ENCODE measurements at regions not wholly inside any gene's neighbourhood (a gene's known extent, or its start where the extent isn't known, plus 50 kb on each side); places are given as distances from the start of the nearest gene placed in this dataset.
"Not testable (repeated sequence)": the region's sequence is repeated elsewhere in the genome, so short reads cannot be mapped to it uniquely, and the experiment has no call there.

DNA sequence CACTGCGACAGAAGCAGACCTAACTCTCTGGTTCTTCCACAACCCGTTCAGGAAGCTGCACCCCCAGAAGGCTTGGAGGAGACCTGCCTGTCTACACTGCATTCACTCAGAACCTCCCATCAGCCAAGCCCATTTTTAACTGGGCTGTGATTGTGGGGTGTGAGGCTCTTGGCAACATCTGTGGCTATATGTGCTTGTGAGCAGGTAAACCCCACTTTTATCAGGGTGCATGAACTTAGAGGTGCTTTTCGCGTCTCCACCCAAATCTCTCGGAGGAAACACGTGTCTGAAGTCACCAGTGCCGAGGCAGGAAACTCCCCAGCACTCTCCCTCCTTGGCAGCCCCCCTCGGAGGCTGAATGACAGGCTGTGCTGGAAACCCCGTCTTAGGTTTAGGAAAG lies 158.2 kb upstream of the SALL3 start:
- Histone ChIP-seq H3K9me3 (ENCODE audit: control insufficient read depth in 1 of 2, low read length in 2 of 2) (no peaks in the 10 kb centered on the region), H3K4me3 (ENCODE audit: low read depth in 1 of 2, low read length in 2 of 2) (no peak overlapping the region), H3K27ac (ENCODE audit: low read length) (no peak overlapping the region), H3K36me3 (ENCODE audit: control insufficient read depth in 1 of 2, insufficient read depth in 2 of 2, low read length in 2 of 2) (no peaks in the 10 kb centered on the region), H3K27me3 (ENCODE audit: low read depth, low read length) (no peaks in the 10 kb centered on the region), H3K4me1 (ENCODE audit: control insufficient read depth in 1 of 2, insufficient read depth in 2 of 2, low read length in 2 of 2) (no peaks in the 10 kb centered on the region)

DNA sequence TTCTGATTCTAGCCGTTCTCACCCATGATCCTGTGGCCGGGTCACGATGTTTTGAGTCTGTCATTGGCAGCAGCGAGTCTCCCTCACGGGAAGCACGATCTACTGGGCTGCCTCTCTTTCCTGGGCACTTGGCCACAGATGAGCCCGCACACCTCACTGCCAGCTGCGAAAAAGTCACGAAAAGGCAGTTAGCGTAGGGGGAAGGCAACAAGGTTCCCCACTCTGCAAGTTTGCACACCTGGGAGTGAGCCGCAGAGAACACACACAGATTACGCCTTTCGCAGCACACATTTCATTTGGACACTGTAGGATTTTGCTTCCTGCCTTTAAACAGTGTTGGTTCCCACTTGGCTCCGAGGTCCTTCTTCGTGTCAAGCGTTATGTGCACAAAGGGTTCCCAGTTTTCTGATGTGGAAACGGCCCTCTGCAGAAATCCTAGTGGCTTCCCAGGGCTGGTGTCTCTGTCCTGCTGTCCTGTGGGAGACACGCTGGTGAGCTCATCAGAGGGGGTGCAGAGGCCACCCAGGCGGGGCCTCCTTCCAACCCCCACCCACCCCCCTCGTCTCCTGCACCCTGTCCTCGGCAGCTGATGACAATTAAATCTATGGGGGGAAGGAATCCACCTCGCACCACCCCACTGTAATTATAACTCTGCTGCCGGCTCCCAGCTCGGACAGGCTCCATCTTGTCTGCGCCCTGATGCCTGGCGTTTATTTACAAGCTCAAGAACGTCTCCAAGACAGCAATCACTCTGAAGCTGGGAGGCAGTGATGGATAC lies 157.3 kb upstream of the SALL3 start:
- no peaks in the 10 kb centered on the region for H3K27me3 ChIP-seq (ENCODE audit: low read depth, low read length)
- no peak overlapping the region for H3K27ac ChIP-seq (ENCODE audit: low read length)
- no peaks in the 10 kb centered on the region for H3K9me3 ChIP-seq (ENCODE audit: control insufficient read depth in 1 of 2, low read length in 2 of 2)
- no peaks in the 10 kb centered on the region for H3K4me1 ChIP-seq (ENCODE audit: control insufficient read depth in 1 of 2, insufficient read depth in 2 of 2, low read length in 2 of 2)
- H3K4me3 ChIP-seq (ENCODE audit: low read depth in 1 of 2, low read length in 2 of 2): no peak overlapping the region
- H3K36me3 ChIP-seq (ENCODE audit: control insufficient read depth in 1 of 2, insufficient read depth in 2 of 2, low read length in 2 of 2): no peaks in the 10 kb centered on the region

GRCh38 chr18:78822949-78823285 lies 156.7 kb upstream of the SALL3 start:
- H3K4me3 ChIP-seq (ENCODE audit: low read depth in 1 of 2, low read length in 2 of 2): no peak overlapping the region

GRCh38 chr18:78825168-78825567 lies 154.4 kb upstream of the SALL3 start:
- Histone ChIP-seq H3K36me3 (ENCODE audit: control insufficient read depth in 1 of 2, insufficient read depth in 2 of 2, low read length in 2 of 2) (no peaks in the 10 kb centered on the region), H3K27ac (ENCODE audit: low read length) (no peak overlapping the region), H3K9me3 (ENCODE audit: control insufficient read depth in 1 of 2, low read length in 2 of 2) (no peaks in the 10 kb centered on the region), H3K27me3 (ENCODE audit: low read depth, low read length) (no peaks in the 10 kb centered on the region), H3K4me1 (ENCODE audit: control insufficient read depth in 1 of 2, insufficient read depth in 2 of 2, low read length in 2 of 2) (no peaks in the 10 kb centered on the region), H3K4me3 (ENCODE audit: low read depth in 1 of 2, low read length in 2 of 2) (no peak overlapping the region)

More at GRCh38 chr18:78822949-78823285, 156.7 kb upstream of the SALL3 start:
- Histone ChIP-seq H3K4me1 (ENCODE audit: control insufficient read depth in 1 of 2, insufficient read depth in 2 of 2, low read length in 2 of 2) (no peaks in the 10 kb centered on the region), H3K27me3 (ENCODE audit: low read depth, low read length) (no peaks in the 10 kb centered on the region), H3K27ac (ENCODE audit: low read length) (no peak overlapping the region), H3K9me3 (ENCODE audit: control insufficient read depth in 1 of 2, low read length in 2 of 2) (no peaks in the 10 kb centered on the region), H3K36me3 (ENCODE audit: control insufficient read depth in 1 of 2, insufficient read depth in 2 of 2, low read length in 2 of 2) (no peaks in the 10 kb centered on the region)

DNA sequence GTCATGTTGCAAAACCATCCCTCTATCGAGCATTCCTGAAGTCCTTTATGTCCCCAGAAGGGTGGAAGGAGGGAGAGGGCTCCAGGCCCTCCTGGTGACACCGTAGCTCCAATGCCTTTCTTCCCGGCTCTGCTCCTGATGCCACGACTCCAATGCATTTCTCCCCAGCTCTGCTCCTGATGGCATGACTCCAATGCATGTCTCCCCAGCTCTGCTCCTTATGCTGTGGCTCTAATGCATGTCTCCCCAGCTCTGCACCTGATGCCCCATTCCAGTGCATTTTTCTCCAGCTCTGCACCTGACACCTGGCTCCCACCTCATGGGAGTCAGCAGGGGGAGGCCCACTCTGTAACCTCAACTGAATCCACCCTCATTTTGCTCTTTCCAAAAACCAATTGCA lies 153.0 kb upstream of the SALL3 start:
- no peaks in the 10 kb centered on the region for H3K9me3 ChIP-seq (ENCODE audit: control insufficient read depth in 1 of 2, low read length in 2 of 2)
- no peak overlapping the region for H3K27ac ChIP-seq (ENCODE audit: low read length)
- no peak overlapping the region for H3K4me3 ChIP-seq (ENCODE audit: low read depth in 1 of 2, low read length in 2 of 2)
- H3K36me3 ChIP-seq (ENCODE audit: control insufficient read depth in 1 of 2, insufficient read depth in 2 of 2, low read length in 2 of 2): no peaks in the 10 kb centered on the region
- no peaks in the 10 kb centered on the region for H3K4me1 ChIP-seq (ENCODE audit: control insufficient read depth in 1 of 2, insufficient read depth in 2 of 2, low read length in 2 of 2)
- no peaks in the 10 kb centered on the region for H3K27me3 ChIP-seq (ENCODE audit: low read depth, low read length)

DNA sequence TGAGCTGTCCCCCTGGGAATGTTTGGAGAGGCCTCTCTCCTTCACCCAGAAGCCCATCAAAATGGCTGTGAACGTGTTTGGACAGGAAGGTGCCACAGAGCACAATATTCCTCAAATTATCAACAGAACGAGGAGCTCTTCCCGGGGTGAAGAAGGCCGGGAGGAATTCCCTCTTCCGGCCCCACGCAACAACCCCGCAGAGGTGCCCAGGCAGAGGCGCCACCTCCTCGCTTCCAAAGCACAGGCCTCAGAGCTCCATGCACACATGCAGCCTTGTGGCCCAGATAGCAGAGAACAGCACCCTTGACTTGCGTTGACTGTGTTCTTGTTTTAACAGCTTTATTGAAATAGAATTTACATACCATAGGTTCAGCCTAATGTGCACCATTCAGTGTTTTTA lies 152.5 kb upstream of the SALL3 start:
- H3K4me1 ChIP-seq (ENCODE audit: control insufficient read depth in 1 of 2, insufficient read depth in 2 of 2, low read length in 2 of 2): no peaks in the 10 kb centered on the region
- H3K27me3 ChIP-seq (ENCODE audit: low read depth, low read length): no peaks in the 10 kb centered on the region
- no peak overlapping the region for H3K4me3 ChIP-seq (ENCODE audit: low read depth in 1 of 2, low read length in 2 of 2)
- no peaks in the 10 kb centered on the region for H3K9me3 ChIP-seq (ENCODE audit: control insufficient read depth in 1 of 2, low read length in 2 of 2)
- H3K27ac ChIP-seq (ENCODE audit: low read length): no peak overlapping the region
- no peaks in the 10 kb centered on the region for H3K36me3 ChIP-seq (ENCODE audit: control insufficient read depth in 1 of 2, insufficient read depth in 2 of 2, low read length in 2 of 2)

- H3K27me3 ChIP-seq (ENCODE audit: low read depth, low read length): no peaks in the 10 kb centered on the region
- H3K4me1 ChIP-seq (ENCODE audit: control insufficient read depth in 1 of 2, insufficient read depth in 2 of 2, low read length in 2 of 2): no peaks in the 10 kb centered on the region
- H3K27ac ChIP-seq (ENCODE audit: low read length): no peak overlapping the region
- no peak overlapping the region for H3K4me3 ChIP-seq (ENCODE audit: low read depth in 1 of 2, low read length in 2 of 2)
- H3K9me3 ChIP-seq (ENCODE audit: control insufficient read depth in 1 of 2, low read length in 2 of 2): no peaks in the 10 kb centered on the region
- H3K36me3 ChIP-seq (ENCODE audit: control insufficient read depth in 1 of 2, insufficient read depth in 2 of 2, low read length in 2 of 2): no peaks in the 10 kb centered on the region
These were observed 151.5 kb upstream of the SALL3 start for GRCh38 chr18:78828131-78828530.

DNA sequence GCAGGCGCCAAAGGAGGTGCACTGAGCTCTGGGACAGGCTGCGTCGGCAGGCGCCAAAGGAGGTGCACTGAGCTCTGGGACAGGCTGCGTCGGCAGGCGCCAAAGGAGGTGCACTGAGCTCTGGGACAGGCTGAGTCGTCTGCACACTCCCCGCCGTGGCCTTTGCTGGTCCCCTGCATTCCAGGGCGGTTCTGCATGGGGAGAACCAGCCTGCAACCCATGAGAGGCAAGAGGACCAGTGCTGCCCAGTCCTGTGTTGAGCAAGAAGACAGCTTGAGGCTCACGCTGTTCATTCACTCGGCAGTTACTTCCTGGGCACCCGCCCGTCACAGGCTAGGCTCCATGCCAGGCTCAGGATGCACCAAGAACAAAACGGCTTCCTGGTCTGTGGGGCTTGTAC lies 150.6 kb upstream of the SALL3 start:
- H3K36me3 ChIP-seq (ENCODE audit: control insufficient read depth in 1 of 2, insufficient read depth in 2 of 2, low read length in 2 of 2); H3K4me1 ChIP-seq (ENCODE audit: control insufficient read depth in 1 of 2, insufficient read depth in 2 of 2, low read length in 2 of 2); H3K27ac ChIP-seq (ENCODE audit: low read length); H3K9me3 ChIP-seq (ENCODE audit: control insufficient read depth in 1 of 2, low read length in 2 of 2); H3K27me3 ChIP-seq (ENCODE audit: low read depth, low read length); H3K4me3 ChIP-seq (ENCODE audit: low read depth in 1 of 2, low read length in 2 of 2): not testable (repeated sequence)

DNA sequence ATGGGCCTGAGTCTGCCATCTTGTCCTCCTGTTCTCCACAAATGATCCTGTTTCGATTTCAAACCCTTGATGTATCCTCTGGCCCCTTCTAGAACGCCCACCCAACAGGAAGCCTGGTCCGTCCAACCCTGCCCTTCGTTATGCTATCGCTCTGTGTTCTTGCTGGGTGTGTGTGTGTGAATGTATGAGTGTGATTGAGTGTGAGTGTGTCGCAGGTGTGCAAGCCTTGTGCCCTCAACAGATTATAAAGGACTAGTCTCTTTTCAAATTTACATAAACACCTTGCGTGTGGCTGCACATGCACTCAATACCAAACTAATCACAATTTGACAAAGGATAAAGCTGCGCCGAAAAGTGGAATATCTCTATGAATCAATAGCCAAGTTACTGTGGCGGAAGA lies 149.5 kb upstream of the SALL3 start:
- Histone ChIP-seq H3K4me1 (ENCODE audit: control insufficient read depth in 1 of 2, insufficient read depth in 2 of 2, low read length in 2 of 2) (no peaks in the 10 kb centered on the region), H3K27me3 (ENCODE audit: low read depth, low read length) (no peaks in the 10 kb centered on the region), H3K4me3 (ENCODE audit: low read depth in 1 of 2, low read length in 2 of 2) (no peak overlapping the region), H3K27ac (ENCODE audit: low read length) (no peak overlapping the region), H3K36me3 (ENCODE audit: control insufficient read depth in 1 of 2, insufficient read depth in 2 of 2, low read length in 2 of 2) (no peaks in the 10 kb centered on the region), H3K9me3 (ENCODE audit: control insufficient read depth in 1 of 2, low read length in 2 of 2) (no peaks in the 10 kb centered on the region)

- H3K4me1 ChIP-seq (ENCODE audit: control insufficient read depth in 1 of 2, insufficient read depth in 2 of 2, low read length in 2 of 2): no peaks in the 10 kb centered on the region
These were observed 148.8 kb upstream of the SALL3 start for GRCh38 chr18:78830826-78831225.

DNA sequence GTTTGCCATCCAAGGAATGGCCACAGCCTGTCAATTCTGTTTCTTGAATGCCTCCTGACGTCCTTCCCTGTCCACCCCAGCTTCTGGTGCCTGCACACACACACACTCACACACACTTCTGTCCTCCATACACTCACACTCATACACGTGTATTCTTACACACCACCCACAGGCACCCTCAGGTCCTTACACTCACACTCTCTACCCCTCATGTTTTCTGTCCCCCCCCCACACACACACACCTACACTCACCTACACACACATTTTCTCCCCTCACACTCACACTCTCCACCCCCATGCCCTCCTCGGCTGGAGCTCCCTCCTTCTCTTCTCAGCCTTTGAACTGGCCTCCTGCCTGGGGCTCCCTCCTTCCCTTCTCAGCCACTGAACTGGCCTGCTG lies 148.0 kb upstream of the SALL3 start:
- no peaks in the 10 kb centered on the region for H3K9me3 ChIP-seq (ENCODE audit: control insufficient read depth in 1 of 2, low read length in 2 of 2)
- no peak overlapping the region for H3K4me3 ChIP-seq (ENCODE audit: low read depth in 1 of 2, low read length in 2 of 2)
- no peaks in the 10 kb centered on the region for H3K36me3 ChIP-seq (ENCODE audit: control insufficient read depth in 1 of 2, insufficient read depth in 2 of 2, low read length in 2 of 2)
- H3K27ac ChIP-seq (ENCODE audit: low read length): no peak overlapping the region
- no peaks in the 10 kb centered on the region for H3K27me3 ChIP-seq (ENCODE audit: low read depth, low read length)
- no peaks in the 10 kb centered on the region for H3K4me1 ChIP-seq (ENCODE audit: control insufficient read depth in 1 of 2, insufficient read depth in 2 of 2, low read length in 2 of 2)

More at GRCh38 chr18:78830826-78831225, 148.8 kb upstream of the SALL3 start:
- no peaks in the 10 kb centered on the region for H3K36me3 ChIP-seq (ENCODE audit: control insufficient read depth in 1 of 2, insufficient read depth in 2 of 2, low read length in 2 of 2)
- H3K9me3 ChIP-seq (ENCODE audit: control insufficient read depth in 1 of 2, low read length in 2 of 2): no peaks in the 10 kb centered on the region
- H3K4me3 ChIP-seq (ENCODE audit: low read depth in 1 of 2, low read length in 2 of 2): no peak overlapping the region
- H3K27me3 ChIP-seq (ENCODE audit: low read depth, low read length): no peaks in the 10 kb centered on the region
- no peak overlapping the region for H3K27ac ChIP-seq (ENCODE audit: low read length)

- no peaks in the 10 kb centered on the region for H3K4me1 ChIP-seq (ENCODE audit: control insufficient read depth in 1 of 2, insufficient read depth in 2 of 2, low read length in 2 of 2)
- H3K9me3 ChIP-seq (ENCODE audit: control insufficient read depth in 1 of 2, low read length in 2 of 2): no peaks in the 10 kb centered on the region
- no peaks in the 10 kb centered on the region for H3K27me3 ChIP-seq (ENCODE audit: low read depth, low read length)
- no peaks in the 10 kb centered on the region for H3K36me3 ChIP-seq (ENCODE audit: control insufficient read depth in 1 of 2, insufficient read depth in 2 of 2, low read length in 2 of 2)
- H3K4me3 ChIP-seq (ENCODE audit: low read depth in 1 of 2, low read length in 2 of 2): no peak overlapping the region
- H3K27ac ChIP-seq (ENCODE audit: low read length): no peak overlapping the region
These were observed 145.8 kb upstream of the SALL3 start for GRCh38 chr18:78833833-78834232.
